WTC11 (cell line): ENCODE measurements at regions not wholly inside any gene's neighbourhood (a gene's known extent, or its start where the extent isn't known, plus 50 kb on each side); places are given as distances from the start of the nearest gene placed in this dataset.

Source experiments
- ATAC-seq: fragments of 200-7000 bp; cut with Tn5 transposase; 2 replicates; pipeline ENCODE4 v1.10.0; 2021; ENCODE audit warnings: mild to moderate bottlenecking, moderate library complexity
- CTCF ChIA-PET: fragments of 300-600 bp; sonication (Branson Sonifier 250); formaldehyde crosslinking; loops from one replicate; lab custom pipeline; 2021; ENCODE audit warnings: antibody characterized with exemption; lab: Charles Lee
- POLR2A ChIA-PET: fragments of 350-600 bp; sonication (Branson Sonifier 250); formaldehyde crosslinking; loops from one replicate; lab custom pipeline; 2021; ENCODE audit warnings: antibody characterized with exemption; lab: Charles Lee
- DNase-seq: peaks from one replicate; pipeline ENCODE4 v3.0.0; 2021; ENCODE audit warnings: low spot score
- H3K27ac Mint-ChIP-seq: 2 replicates; pipeline ENCODE4 v1.8.0; 2021; ENCODE audit warnings: mixed read lengths
- H3K27me3 Mint-ChIP-seq: 2 replicates; pipeline ENCODE4 v1.8.0; 2021; ENCODE audit warnings: low read depth, mild to moderate bottlenecking, moderate library complexity, mixed read lengths
- H3K36me3 Mint-ChIP-seq: 2 replicates; pipeline ENCODE4 v1.8.0; 2021; ENCODE audit warnings: mixed read lengths
- H3K4me1 Mint-ChIP-seq: 2 replicates; pipeline ENCODE4 v1.8.0; 2022; ENCODE audit warnings: mixed read lengths
- H3K4me3 Mint-ChIP-seq: 2 replicates; pipeline ENCODE4 v1.8.0; 2021; ENCODE audit warnings: mild to moderate bottlenecking, moderate library complexity, mixed read lengths
- H3K9me3 Mint-ChIP-seq: 2 replicates; pipeline ENCODE4 v1.8.0; 2021; ENCODE audit warnings: mixed read lengths
- ATF2 ChIP-seq: sonication (generic); formaldehyde crosslinking; IDR thresholded peaks from 2 replicates; pipeline ENCODE4 v1.8.1; 2022; ENCODE audit warnings: low read depth, missing genetic modification reagents, borderline replicate concordance
- ATF3 ChIP-seq: sonication (generic); formaldehyde crosslinking; conservative IDR thresholded peaks from 2 replicates; pipeline ENCODE4 v1.8.1; 2022; ENCODE audit warnings: mild to moderate bottlenecking, missing genetic modification reagents
- CBFB ChIP-seq: sonication (generic); formaldehyde crosslinking; IDR thresholded peaks from 2 replicates; pipeline ENCODE4 v1.8.1; 2022; ENCODE audit warnings: mild to moderate bottlenecking, low read depth, missing genetic modification reagents
- E2F1 ChIP-seq: sonication (generic); formaldehyde crosslinking; IDR thresholded peaks from 2 replicates; pipeline ENCODE4 v1.8.0; 2022; ENCODE audit warnings: mild to moderate bottlenecking, missing genetic modification reagents
- GABPB1 ChIP-seq: sonication (generic); formaldehyde crosslinking; IDR thresholded peaks from 2 replicates; pipeline ENCODE4 v1.8.1; 2023; ENCODE audit warnings: mild to moderate bottlenecking, missing genetic modification reagents
- GTF2I ChIP-seq: fragments of 250-450 bp; sonication (Bioruptor Pico); conservative IDR thresholded peaks from 2 replicates; pipeline ENCODE4 v1.4.0; 2021; ENCODE audit warnings: mild to moderate bottlenecking
- MAX ChIP-seq: sonication (generic); formaldehyde crosslinking; IDR thresholded peaks from 2 replicates; pipeline ENCODE4 v1.8.0; 2022; ENCODE audit warnings: mild to moderate bottlenecking, missing genetic modification reagents
- NFATC4 ChIP-seq: fragments of 250-450 bp; sonication (Bioruptor Pico); IDR thresholded peaks from 2 replicates; pipeline ENCODE4 v1.9.0; 2021; ENCODE audit warnings: mild to moderate bottlenecking
- NFE2L1 ChIP-seq: sonication (generic); formaldehyde crosslinking; IDR thresholded peaks from 2 replicates; pipeline ENCODE4 v1.8.1; 2023; ENCODE audit warnings: missing genetic modification reagents
- NR2C2 ChIP-seq: sonication (generic); formaldehyde crosslinking; IDR thresholded peaks from 2 replicates; pipeline ENCODE4 v1.8.0; 2022; ENCODE audit warnings: mild to moderate bottlenecking, missing genetic modification reagents
- PRDM15 ChIP-seq: sonication (generic); formaldehyde crosslinking; IDR thresholded peaks from 2 replicates; pipeline ENCODE4 v1.8.0; 2022; ENCODE audit warnings: missing genetic modification reagents
- SOX15 ChIP-seq: fragments of 250-450 bp; sonication (Bioruptor Pico); IDR thresholded peaks from 2 replicates; pipeline ENCODE4 v1.9.0; 2021; ENCODE audit warnings: mild to moderate bottlenecking
- TCF7 ChIP-seq: sonication (generic); formaldehyde crosslinking; IDR thresholded peaks from 2 replicates; pipeline ENCODE4 v1.8.0; 2022; ENCODE audit warnings: mild to moderate bottlenecking, low read depth, missing genetic modification reagents, moderate library complexity
- TEAD1 ChIP-seq: sonication (generic); formaldehyde crosslinking; IDR thresholded peaks from 2 replicates; pipeline ENCODE4 v1.8.0; 2022; ENCODE audit warnings: mild to moderate bottlenecking, missing genetic modification reagents
- TP53 ChIP-seq: sonication (generic); formaldehyde crosslinking; IDR thresholded peaks from 2 replicates; pipeline ENCODE4 v1.8.1; 2023; ENCODE audit warnings: mild to moderate bottlenecking, missing genetic modification reagents
- USF1 ChIP-seq: sonication (generic); formaldehyde crosslinking; IDR thresholded peaks from 2 replicates; pipeline ENCODE4 v1.8.0; 2022; ENCODE audit warnings: mild to moderate bottlenecking, missing genetic modification reagents
- ZBTB21 ChIP-seq: sonication (generic); formaldehyde crosslinking; IDR thresholded peaks from 2 replicates; pipeline ENCODE4 v1.8.1; 2023; ENCODE audit warnings: mild to moderate bottlenecking, missing genetic modification reagents, borderline replicate concordance
- ZMAT4 ChIP-seq: fragments of 250-450 bp; sonication (Bioruptor Pico); IDR thresholded peaks from 2 replicates; pipeline ENCODE4 v1.9.0; 2021; ENCODE audit warnings: mild to moderate bottlenecking
- ZNF263 ChIP-seq: sonication (generic); formaldehyde crosslinking; IDR thresholded peaks from 2 replicates; pipeline ENCODE4 v1.8.1; 2022; ENCODE audit warnings: low read depth, mild to moderate bottlenecking, moderate library complexity, missing genetic modification reagents
- ZNF671 ChIP-seq: fragments of 250-450 bp; sonication (Bioruptor Pico); IDR thresholded peaks from 2 replicates; pipeline ENCODE4 v1.8.0; 2021; ENCODE audit warnings: mild to moderate bottlenecking

- TF ChIP-seq TCF7 (CRISPR knock-in tag) (no peak), GTF2I (CRISPR knock-in tag) (no peak), USF1 (no peak), SOX15 (no peak), ZNF671 (no peak), ZMAT4 (CRISPR knock-in tag) (no peak), ZBTB21 (CRISPR knock-in tag) (no peak), NFATC4 (CRISPR knock-in tag) (no peak), E2F1 (no peak), MAX (CRISPR knock-in tag) (no peak), TP53 (CRISPR knock-in tag) (no peak), CBFB (no peak), ZNF263 (no peak), ATF2 (no peak), NFE2L1 (CRISPR knock-in tag) (no peak)
Measured at GRCh38 chr2:43068631-43069517, 157.5 kb downstream of the ZFP36L2 start (continued).

- ATAC-seq (peak; percentile 48), DNase-seq (no peak)
- CTCF ChIA-PET: interaction anchor here (0.6 to 0.8 kb wide), 3 partner anchors 14 to 275 kb away, joined by 3 read pairs; no protein-coding TSS in a partner anchor
- Mint-ChIP-seq H3K9me3 (peaks cover 8% of the 10 kb centered on the region), H3K4me1 (peaks cover 7% of the 10 kb centered on the region; the same call in 1 of the 2 replicates), H3K4me3 (no peak overlapping the region), H3K36me3 (peaks cover 6% of the 10 kb centered on the region), H3K27ac (0 out of 2 replicates have a peak overlapping the region, but pooled peaks have one; percentile 54), H3K27me3 (no peaks in the 10 kb centered on the region; the same call in 1 of the 2 replicates)
- POLR2A ChIA-PET: no interaction called here
- TF ChIP-seq E2F1 (no peak), TEAD1 (CRISPR knock-in tag) (no peak), GABPB1 (CRISPR knock-in tag) (no peak), TP53 (CRISPR knock-in tag) (no peak), NR2C2 (no peak), GTF2I (CRISPR knock-in tag) (no peak), TCF7 (CRISPR knock-in tag) (no peak), ATF3 (no peak), PRDM15 (no peak)
Measured at GRCh38 chr2:43068041-43068533, 158.3 kb downstream of the ZFP36L2 start.
